PC-3 (cell line): ENCODE measurements at regions not wholly inside any gene's neighbourhood (a gene's known extent, or its start where the extent isn't known, plus 50 kb on each side); places are given as distances from the start of the nearest gene placed in this dataset.

Source experiments
- CTCF ChIP-seq: fragments of 300-600 bp; sonication (generic); conservative IDR thresholded peaks from 2 replicates; pipeline ENCODE4 v1.5.1; 2017; ENCODE audit warnings: antibody characterized with exemption, low read depth, mild to moderate bottlenecking, low read length
- EZH2 ChIP-seq: fragments of 300-600 bp; sonication (generic); IDR thresholded peaks from one replicate; pipeline ENCODE4 v1.6.1; 2017; ENCODE audit warnings: antibody characterized with exemption, mild to moderate bottlenecking, low read length; ENCODE audit not compliant: unreplicated experiment

- TF ChIP-seq CTCF (no peak), EZH2 (no peak)
Measured at GRCh38 chr6:81085431-81085790, 667.1 kb downstream of the TENT5A start.
